ENCODE measurements at regions not wholly inside any gene's neighbourhood (a gene's known extent, or its start where the extent isn't known, plus 50 kb on each side); places are given as distances from the start of the nearest gene placed in this dataset.

- Histone ChIP-seq H3K27ac (no peak overlapping the region), H3K9me3 (no peaks in the 10 kb centered on the region), H3K27me3 (ENCODE audit: insufficient read depth in 3 of 3, low read length in 2 of 3) (peaks cover 0 to 6% (median 0%) of the 10 kb centered on the region in 3 donors), H3K36me3 (ENCODE audit: insufficient read depth in 1 of 2, low read depth in 1 of 2) (no peaks in the 10 kb centered on the region), H3K4me3 (no peak overlapping the region), H3K4me1 (no peaks in the 10 kb centered on the region)
- WGBS, 3 donors: 53 to 69% (median 54%) methylated on average over 3 of the region's 3 CpGs
- TF ChIP-seq CTCF (IDR thresholded peaks at IDR 0.05): no peak
- ATAC-seq (no peak), DNase-seq (no peak)
- intact Hi-C loops (cut with DNase I): no loop called here
These were observed 72.8 kb upstream of the FAM9A start for GRCh38 chrX:8873956-8874355.

GRCh38 chrX:8873102-8873501, 71.9 kb upstream of the FAM9A start:
- Histone ChIP-seq H3K4me3 (no peak overlapping the region), H3K27ac (no peak overlapping the region), H3K27me3 (ENCODE audit: insufficient read depth in 3 of 3, low read length in 2 of 3) (peaks cover 0 to 6% (median 0%) of the 10 kb centered on the region in 3 donors), H3K4me1 (no peaks in the 10 kb centered on the region), H3K36me3 (ENCODE audit: insufficient read depth in 1 of 2, low read depth in 1 of 2) (no peaks in the 10 kb centered on the region), H3K9me3 (no peaks in the 10 kb centered on the region)
- intact Hi-C loops (cut with DNase I): no loop called here
- DNase-seq (no peak), ATAC-seq (no peak)
- TF ChIP-seq CTCF (IDR thresholded peaks at IDR 0.05): no peak
- 79 to 92% (median 89%) methylated on average over 2 of the region's 2 CpGs for WGBS, 3 donors

GRCh38 chrX:8870411-8870810, 69.2 kb upstream of the FAM9A start:
- Histone ChIP-seq H3K9me3 (no peaks in the 10 kb centered on the region), H3K27ac (no peak overlapping the region), H3K27me3 (ENCODE audit: insufficient read depth in 3 of 3, low read length in 2 of 3) (peaks cover 0 to 6% (median 0%) of the 10 kb centered on the region in 3 donors), H3K4me1 (no peaks in the 10 kb centered on the region), H3K4me3 (no peak overlapping the region), H3K36me3 (ENCODE audit: insufficient read depth in 1 of 2, low read depth in 1 of 2) (no peaks in the 10 kb centered on the region)
- no peak for ATAC-seq
- no peak for DNase-seq
- TF ChIP-seq CTCF (IDR thresholded peaks at IDR 0.05): no peak
- WGBS, 3 donors: 62 to 69% (median 65%) methylated on average over 3 of the region's 3 CpGs
- intact Hi-C loops (cut with DNase I): no loop called here

DNA sequence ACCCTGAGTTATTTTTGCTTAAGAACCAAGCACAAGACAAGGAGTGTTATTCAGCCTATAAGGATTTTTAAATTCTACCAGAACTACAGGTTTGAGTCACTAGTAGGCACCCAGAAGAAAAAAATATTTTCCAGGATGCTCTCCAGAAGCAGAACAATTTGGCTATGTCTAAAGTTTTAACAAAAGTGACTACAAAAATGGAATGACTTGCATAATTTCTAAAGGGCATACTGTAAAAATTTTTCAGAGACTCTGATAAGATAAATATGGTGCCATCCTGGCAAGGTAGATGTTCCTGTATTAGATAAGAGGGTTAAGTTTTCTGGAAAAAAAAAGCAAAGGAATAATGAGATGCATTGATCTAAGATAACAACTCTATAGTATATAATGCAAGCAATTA, 68.6 kb upstream of the FAM9A start:
- DNase-seq (no peak), ATAC-seq (no peak)
- H3K9me3 ChIP-seq: no peaks in the 10 kb centered on the region
- H3K4me3 ChIP-seq: no peak overlapping the region
- no peaks in the 10 kb centered on the region for H3K4me1 ChIP-seq
- no peak for TF ChIP-seq CTCF (IDR thresholded peaks at IDR 0.05)
- intact Hi-C loops (cut with DNase I): no loop called here
- no peak overlapping the region for H3K27ac ChIP-seq
- peaks cover 0 to 6% (median 0%) of the 10 kb centered on the region in 3 donors for H3K27me3 ChIP-seq (ENCODE audit: insufficient read depth in 3 of 3, low read length in 2 of 3)
- H3K36me3 ChIP-seq (ENCODE audit: insufficient read depth in 1 of 2, low read depth in 1 of 2): no peaks in the 10 kb centered on the region

GRCh38 chrX:8868906-8869305, 67.7 kb upstream of the FAM9A start:
- no peaks in the 10 kb centered on the region for H3K36me3 ChIP-seq (ENCODE audit: insufficient read depth in 1 of 2, low read depth in 1 of 2)
- H3K4me1 ChIP-seq: no peaks in the 10 kb centered on the region
- no peak for ATAC-seq
- H3K27ac ChIP-seq: no peak overlapping the region
- intact Hi-C loops (cut with DNase I): no loop called here
- WGBS, 3 donors: 12 to 20% (median 15%) methylated on average over 3 of the region's 3 CpGs
- peaks cover 0 to 6% (median 0%) of the 10 kb centered on the region in 3 donors for H3K27me3 ChIP-seq (ENCODE audit: insufficient read depth in 3 of 3, low read length in 2 of 3)
- no peak for DNase-seq
- no peak overlapping the region for H3K4me3 ChIP-seq
- H3K9me3 ChIP-seq: no peaks in the 10 kb centered on the region
- TF ChIP-seq CTCF (IDR thresholded peaks at IDR 0.05): no peak

Measured in psoas muscle (tissue), 7 donors.